ENCODE measurements at regions not wholly inside any gene's neighbourhood (a gene's known extent, or its start where the extent isn't known, plus 50 kb on each side); places are given as distances from the start of the nearest gene placed in this dataset.

DNA sequence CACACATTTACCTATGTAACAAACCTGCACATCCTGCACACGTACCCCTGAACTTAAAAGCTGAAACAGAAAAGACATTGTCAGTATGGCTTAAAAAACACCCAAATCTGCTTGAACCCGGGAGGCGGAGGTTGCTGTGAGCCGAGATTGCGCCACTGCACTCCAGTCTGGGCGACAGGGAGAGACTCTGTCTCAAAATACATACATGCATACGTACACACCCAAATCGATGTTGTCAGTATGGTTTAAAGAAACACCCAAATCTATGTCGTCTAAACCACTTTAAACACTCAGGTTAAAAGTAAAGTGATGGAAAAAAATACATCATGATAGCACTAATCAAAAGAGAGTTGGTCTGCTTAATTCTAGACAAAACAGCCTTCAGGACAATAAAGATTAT, 257.5 kb downstream of the RPRM start:
- TF ChIP-seq CTCF (IDR thresholded peaks at IDR 0.05; ENCODE audit: poor library complexity) (no peak), EZH2 (IDR thresholded peaks at IDR 0.05; ENCODE audit: borderline replicate concordance) (no peak)
